ENCODE measurements at regions not wholly inside any gene's neighbourhood (a gene's known extent, or its start where the extent isn't known, plus 50 kb on each side); places are given as distances from the start of the nearest gene placed in this dataset.

- Histone ChIP-seq H3K4me1 (no peaks in the 10 kb centered on the region), H3K9ac (no peak overlapping the region), H3K36me3 (ENCODE audit: control insufficient read depth, insufficient read depth, low read length) (no peaks in the 10 kb centered on the region), H2AFZ (no peak overlapping the region), H3K4me3 (ENCODE audit: low read depth, low read length) (no peak overlapping the region), H3K27ac (no peak overlapping the region), H3K4me2 (ENCODE audit: low read length) (no peak overlapping the region), H3K27me3 (ENCODE audit: control insufficient read depth, insufficient read depth, low read length) (no peaks in the 10 kb centered on the region), H3K79me2 (no peaks in the 10 kb centered on the region), H3K9me3 (ENCODE audit: control insufficient read depth, low read length) (no peaks in the 10 kb centered on the region)
- TF ChIP-seq, protein P1, sequence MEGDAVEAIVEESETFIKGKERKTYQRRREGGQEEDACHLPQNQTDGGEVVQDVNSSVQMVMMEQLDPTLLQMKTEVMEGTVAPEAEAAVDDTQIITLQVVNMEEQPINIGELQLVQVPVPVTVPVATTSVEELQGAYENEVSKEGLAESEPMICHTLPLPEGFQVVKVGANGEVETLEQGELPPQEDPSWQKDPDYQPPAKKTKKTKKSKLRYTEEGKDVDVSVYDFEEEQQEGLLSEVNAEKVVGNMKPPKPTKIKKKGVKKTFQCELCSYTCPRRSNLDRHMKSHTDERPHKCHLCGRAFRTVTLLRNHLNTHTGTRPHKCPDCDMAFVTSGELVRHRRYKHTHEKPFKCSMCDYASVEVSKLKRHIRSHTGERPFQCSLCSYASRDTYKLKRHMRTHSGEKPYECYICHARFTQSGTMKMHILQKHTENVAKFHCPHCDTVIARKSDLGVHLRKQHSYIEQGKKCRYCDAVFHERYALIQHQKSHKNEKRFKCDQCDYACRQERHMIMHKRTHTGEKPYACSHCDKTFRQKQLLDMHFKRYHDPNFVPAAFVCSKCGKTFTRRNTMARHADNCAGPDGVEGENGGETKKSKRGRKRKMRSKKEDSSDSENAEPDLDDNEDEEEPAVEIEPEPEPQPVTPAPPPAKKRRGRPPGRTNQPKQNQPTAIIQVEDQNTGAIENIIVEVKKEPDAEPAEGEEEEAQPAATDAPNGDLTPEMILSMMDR (IDR thresholded peaks at IDR 0.05), result no peak
These were observed 84.8 kb upstream of the IQSEC1 start for GRCh38 chr3:13157986-13158385.

- Histone ChIP-seq H3K27me3 (ENCODE audit: control insufficient read depth, insufficient read depth, low read length) (no peaks in the 10 kb centered on the region), H3K4me1 (no peaks in the 10 kb centered on the region), H3K4me2 (ENCODE audit: low read length) (no peak overlapping the region), H3K36me3 (ENCODE audit: control insufficient read depth, insufficient read depth, low read length) (no peaks in the 10 kb centered on the region), H3K9me3 (ENCODE audit: control insufficient read depth, low read length) (no peaks in the 10 kb centered on the region), H3K27ac (no peak overlapping the region), H3K79me2 (no peaks in the 10 kb centered on the region), H3K9ac (no peak overlapping the region), H3K4me3 (ENCODE audit: low read depth, low read length) (no peak overlapping the region), H2AFZ (no peak overlapping the region)
- TF ChIP-seq, protein P1 (IDR thresholded peaks at IDR 0.05), result no peak
These were observed 79.8 kb upstream of the IQSEC1 start for GRCh38 chr3:13152826-13153710.

DNA sequence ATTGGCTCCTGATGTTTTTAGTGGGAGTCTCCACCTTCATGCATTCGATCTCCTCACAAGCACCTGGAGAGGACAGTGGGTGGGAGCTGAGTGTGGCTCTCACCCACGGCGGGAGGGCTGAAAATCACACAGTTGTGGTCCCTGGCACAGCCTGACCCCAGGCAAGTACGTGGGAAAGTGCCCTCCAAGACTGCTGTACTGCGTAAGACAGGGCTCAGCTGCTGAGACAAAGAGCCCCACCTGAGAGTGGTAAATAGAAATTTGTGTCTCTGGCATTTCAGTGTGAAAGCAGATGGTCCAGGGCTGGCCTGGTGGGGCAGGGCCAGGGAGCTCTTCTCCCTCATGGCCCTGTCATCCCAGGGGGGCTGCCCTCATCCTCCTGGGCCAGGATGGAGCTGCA is 77.4 kb upstream of the IQSEC1 start:
- Histone ChIP-seq H3K36me3 (ENCODE audit: control insufficient read depth, insufficient read depth, low read length) (no peaks in the 10 kb centered on the region), H3K9me3 (ENCODE audit: control insufficient read depth, low read length) (no peaks in the 10 kb centered on the region), H2AFZ (no peak overlapping the region), H3K4me1 (no peaks in the 10 kb centered on the region), H3K4me2 (ENCODE audit: low read length) (no peak overlapping the region), H3K27me3 (ENCODE audit: control insufficient read depth, insufficient read depth, low read length) (no peaks in the 10 kb centered on the region), H3K79me2 (no peaks in the 10 kb centered on the region), H3K27ac (no peak overlapping the region), H3K9ac (no peak overlapping the region), H3K4me3 (ENCODE audit: low read depth, low read length) (no peak overlapping the region)
- TF ChIP-seq, protein P1 (IDR thresholded peaks at IDR 0.05), result no peak

GRCh38 chr3:13149330-13150108 is 76.3 kb upstream of the IQSEC1 start:
- no peaks in the 10 kb centered on the region for H3K79me2 ChIP-seq
- TF ChIP-seq, protein P1 (IDR thresholded peaks at IDR 0.05), result no peak
- H2AFZ ChIP-seq, result no peak overlapping the region
- no peaks in the 10 kb centered on the region for H3K36me3 ChIP-seq (ENCODE audit: control insufficient read depth, insufficient read depth, low read length)
- H3K27ac ChIP-seq, result no peak overlapping the region
- no peaks in the 10 kb centered on the region for H3K9me3 ChIP-seq (ENCODE audit: control insufficient read depth, low read length)
- no peaks in the 10 kb centered on the region for H3K27me3 ChIP-seq (ENCODE audit: control insufficient read depth, insufficient read depth, low read length)
- no peak overlapping the region for H3K4me2 ChIP-seq (ENCODE audit: low read length)
- no peak overlapping the region for H3K9ac ChIP-seq
- no peaks in the 10 kb centered on the region for H3K4me1 ChIP-seq
- H3K4me3 ChIP-seq (ENCODE audit: low read depth, low read length), result no peak overlapping the region

Measured in parathyroid adenoma (tissue), 2 donors.